ENCODE measurements at regions not wholly inside any gene's neighbourhood (a gene's known extent, or its start where the extent isn't known, plus 50 kb on each side); places are given as distances from the start of the nearest gene placed in this dataset.
"Not testable (repeated sequence)": the region's sequence is repeated elsewhere in the genome, so short reads cannot be mapped to it uniquely, and the experiment has no call there.

DNA sequence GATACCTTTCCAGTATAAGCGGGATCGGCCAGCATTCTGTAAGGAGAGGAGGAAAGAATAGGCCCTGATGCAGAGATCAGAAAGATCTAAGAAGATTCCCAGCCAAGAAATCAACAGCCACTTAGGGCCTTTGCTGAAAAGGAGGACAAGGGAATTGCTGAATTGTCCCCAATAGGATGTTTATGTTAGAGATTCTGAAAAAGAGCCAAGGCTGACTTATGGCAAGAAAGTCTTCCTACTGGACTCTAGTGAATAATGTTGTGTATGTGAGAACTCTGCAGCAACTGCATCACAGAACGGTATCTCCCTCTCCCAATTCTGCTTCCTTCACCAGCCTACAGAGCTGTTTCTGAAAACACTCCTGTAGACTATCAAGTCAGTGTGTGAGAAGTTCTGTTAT, 298.0 kb upstream of the CXADR start:
- TF ChIP-seq CTCF (IDR thresholded peaks at IDR 0.05), result no peak
- Histone ChIP-seq H3K4me1 (no peaks in the 10 kb centered on the region), H3K27me3 (no peaks in the 10 kb centered on the region), H3K4me3 (no peak overlapping the region), H3K36me3 (no peaks in the 10 kb centered on the region), H3K27ac (no peak overlapping the region), H3K9me3 (no peaks in the 10 kb centered on the region)
- no peak for DNase-seq (ENCODE audit: low spot score)

- H3K9me3 ChIP-seq; DNase-seq (ENCODE audit: low spot score); H3K4me3 ChIP-seq; H3K4me1 ChIP-seq; H3K36me3 ChIP-seq; H3K27ac ChIP-seq; H3K27me3 ChIP-seq: not testable (repeated sequence)
These were observed 293.8 kb upstream of the CXADR start for GRCh38 chr21:17219050-17219449.

DNA sequence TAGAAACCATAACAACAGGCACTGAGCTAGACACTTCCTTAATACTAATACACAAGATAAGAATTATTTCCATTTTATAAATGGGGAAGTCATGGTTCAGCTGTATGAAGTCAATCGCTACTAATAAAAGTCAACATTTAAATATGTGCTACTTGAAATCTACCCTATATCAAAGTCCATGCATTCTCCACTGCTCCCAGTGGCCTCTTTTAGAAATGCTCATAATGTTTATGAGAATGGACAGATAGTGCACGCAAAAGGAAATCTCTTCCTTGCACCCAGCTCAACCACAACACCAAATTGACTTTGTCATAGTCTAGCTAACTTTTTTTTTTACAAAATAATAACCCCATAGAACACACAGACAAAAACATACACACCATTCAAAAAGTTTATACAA, 281.7 kb upstream of the CXADR start:
- H3K4me1 ChIP-seq, result no peaks in the 10 kb centered on the region
- H3K27me3 ChIP-seq, result no peaks in the 10 kb centered on the region
- DNase-seq (ENCODE audit: low spot score), result no peak
- no peaks in the 10 kb centered on the region for H3K36me3 ChIP-seq
- no peak for TF ChIP-seq CTCF (IDR thresholded peaks at IDR 0.05)
- no peak overlapping the region for H3K4me3 ChIP-seq
- no peak overlapping the region for H3K27ac ChIP-seq
- peaks cover 0 to 34% of the 10 kb centered on the region in 2 donors for H3K9me3 ChIP-seq

DNA sequence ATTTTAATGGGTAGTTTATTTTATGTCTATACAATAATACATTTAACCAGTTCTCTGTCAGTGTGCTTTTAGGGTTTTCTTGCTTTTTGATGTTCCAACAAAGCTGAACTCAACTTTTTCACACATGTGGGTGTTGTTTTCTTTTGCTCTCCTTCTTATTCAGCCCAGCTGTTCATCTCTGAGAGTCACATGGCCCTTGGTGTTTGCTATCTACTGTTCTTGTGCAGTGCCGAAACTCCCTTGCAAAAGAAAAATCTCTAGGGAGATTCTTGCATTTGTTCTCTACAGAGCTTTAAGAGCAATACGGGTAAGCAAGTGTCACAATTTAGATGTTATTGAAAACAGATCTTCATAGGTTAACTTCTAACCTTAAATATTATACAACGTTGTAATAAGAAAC, 281.1 kb upstream of the CXADR start:
- peaks cover 0 to 28% of the 10 kb centered on the region in 2 donors for H3K9me3 ChIP-seq
- DNase-seq (ENCODE audit: low spot score), result no peak
- TF ChIP-seq CTCF (IDR thresholded peaks at IDR 0.05), result no peak
- no peaks in the 10 kb centered on the region for H3K27me3 ChIP-seq
- H3K4me1 ChIP-seq, result no peaks in the 10 kb centered on the region
- no peak overlapping the region for H3K4me3 ChIP-seq
- no peak overlapping the region for H3K27ac ChIP-seq
- H3K36me3 ChIP-seq, result no peaks in the 10 kb centered on the region

DNA sequence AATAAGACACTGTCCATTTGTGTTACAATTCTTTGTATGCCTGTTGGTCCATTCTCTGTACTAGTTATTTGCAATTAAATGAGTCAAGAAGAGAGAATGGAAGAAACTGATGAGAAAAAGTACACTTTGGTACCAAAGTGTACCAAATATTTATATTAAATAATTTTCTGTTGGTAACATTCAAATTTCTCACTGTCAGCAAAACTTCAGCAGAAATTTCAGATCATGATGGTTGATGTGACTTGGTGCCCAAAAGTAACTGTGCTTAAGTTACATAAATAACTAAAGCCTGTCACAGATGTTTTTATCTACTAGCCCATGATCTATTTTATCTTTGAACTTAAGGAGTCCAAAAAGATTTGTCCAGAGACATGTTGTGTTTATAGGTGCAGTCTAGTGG, 274.4 kb upstream of the CXADR start:
- Histone ChIP-seq H3K4me3 (no peak overlapping the region), H3K27ac (no peak overlapping the region), H3K4me1 (no peaks in the 10 kb centered on the region), H3K9me3 (no peaks in the 10 kb centered on the region), H3K27me3 (no peaks in the 10 kb centered on the region), H3K36me3 (no peaks in the 10 kb centered on the region)
- TF ChIP-seq CTCF (IDR thresholded peaks at IDR 0.05), result no peak
- DNase-seq (ENCODE audit: low spot score), result no peak

DNA sequence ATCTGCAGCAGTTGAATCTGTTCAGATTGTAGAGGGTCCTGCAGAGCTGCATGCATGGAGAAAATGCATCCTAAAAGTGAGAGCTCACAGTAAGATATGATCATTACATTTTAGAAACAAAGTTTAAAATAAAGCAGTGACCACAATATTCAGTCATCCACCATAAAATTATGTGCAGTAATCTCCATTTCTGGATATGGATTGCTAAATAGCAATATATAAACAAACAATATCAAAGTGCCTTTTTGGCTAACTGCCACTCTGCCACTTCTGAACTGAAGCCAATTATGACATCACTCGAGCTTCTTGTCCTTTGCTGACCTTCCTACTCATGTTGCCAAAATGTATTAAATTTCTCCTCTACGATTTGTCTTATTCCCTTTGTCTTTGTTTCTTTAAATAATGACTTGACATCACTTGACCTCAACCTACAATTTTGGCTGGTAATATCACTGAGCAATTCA, 262.0 kb upstream of the CXADR start:
- H3K4me3 ChIP-seq, result no peak overlapping the region
- no peak overlapping the region for H3K27ac ChIP-seq
- H3K4me1 ChIP-seq, result no peaks in the 10 kb centered on the region
- TF ChIP-seq CTCF (IDR thresholded peaks at IDR 0.05), result no peak
- no peaks in the 10 kb centered on the region for H3K36me3 ChIP-seq
- DNase-seq (ENCODE audit: low spot score), result no peak
- no peaks in the 10 kb centered on the region for H3K9me3 ChIP-seq
- H3K27me3 ChIP-seq, result no peaks in the 10 kb centered on the region
